ENCODE measurements at regions not wholly inside any gene's neighbourhood (a gene's known extent, or its start where the extent isn't known, plus 50 kb on each side); places are given as distances from the start of the nearest gene placed in this dataset.

- H3K4me3 ChIP-seq (ENCODE audit: control insufficient read depth in 2 of 3, extremely low read depth in 1 of 3, insufficient read depth in 2 of 3, low read depth in 1 of 3, low read length in 3 of 3): no peak overlapping the region
- no peak overlapping the region for H3K27ac ChIP-seq (ENCODE audit: control insufficient read depth, insufficient read depth, low read length)
- no peak for DNase-seq (ENCODE audit: low read depth, low spot score)
- no peaks in the 10 kb centered on the region for H4K20me1 ChIP-seq (ENCODE audit: control insufficient read depth, extremely low read depth, insufficient read depth, low read length)
- H3K36me3 ChIP-seq (ENCODE audit: control insufficient read depth in 2 of 2, extremely low read depth in 1 of 2, insufficient read depth in 2 of 2, low read length in 2 of 2): no peaks in the 10 kb centered on the region
- H3K4me1 ChIP-seq (ENCODE audit: control insufficient read depth, extremely low read depth, insufficient read depth, low read length): no peaks in the 10 kb centered on the region
- TF ChIP-seq CTCF (optimal IDR thresholded peaks at IDR 0.05 in 1 of 3, IDR thresholded peaks at IDR 0.05 in 1 of 3, conservative IDR thresholded peaks at IDR 0.05 in 1 of 3; ENCODE audit: extremely low read depth in 1 of 3, insufficient read depth in 2 of 3, low read length in 3 of 3) (no peak), EZH2 (IDR thresholded peaks at IDR 0.05; ENCODE audit: low read length) (no peak)
- dilution Hi-C loops (cut with MboI; ENCODE audit: extremely low pct_ligation_motif_present, low sequenced_read_pairs): no loop called here
- no peaks in the 10 kb centered on the region for H3K79me2 ChIP-seq (ENCODE audit: control insufficient read depth, insufficient read depth, low read length)
- H3K4me2 ChIP-seq (ENCODE audit: control insufficient read depth, extremely low read depth, insufficient read depth, low read depth, low read length): no peak overlapping the region
- FAIRE-seq: no peak
- no peaks in the 10 kb centered on the region for H3K9me3 ChIP-seq (ENCODE audit: control insufficient read depth, low read depth, low read length)
- no peaks in the 10 kb centered on the region for H3K9me1 ChIP-seq (ENCODE audit: control insufficient read depth, extremely low read depth, insufficient read depth, low read length)
- H2AFZ ChIP-seq (ENCODE audit: control insufficient read depth, low read length): no peak overlapping the region
- no peaks in the 10 kb centered on the region for H3K27me3 ChIP-seq (ENCODE audit: control insufficient read depth, extremely low read depth, insufficient read depth, low read length)
- H3K9ac ChIP-seq (ENCODE audit: control insufficient read depth, extremely low read depth, insufficient read depth, low read length): no peak overlapping the region
Measured at GRCh38 chr5:167773668-167774301, 517.7 kb upstream of the WWC1 start.

DNA sequence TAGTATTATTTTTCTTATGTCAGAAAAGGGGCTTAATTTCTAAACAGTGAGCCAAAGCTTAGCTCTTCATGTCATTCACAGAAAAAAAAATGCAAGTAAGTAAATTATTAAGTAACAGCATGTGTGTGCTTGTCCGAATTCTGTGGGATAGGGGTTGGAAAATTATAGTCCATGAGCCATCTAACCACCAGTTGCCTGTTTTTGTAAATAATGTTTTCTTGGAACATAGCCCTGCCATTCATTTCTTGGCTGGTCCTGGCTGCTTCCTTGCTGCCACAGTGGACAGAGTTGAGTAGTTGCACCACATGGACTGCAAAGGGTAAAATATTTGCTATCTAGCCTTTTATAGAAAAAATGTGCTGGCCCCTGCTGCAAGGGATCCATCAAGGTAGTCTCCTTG lies 513.7 kb upstream of the WWC1 start:
- Histone ChIP-seq H3K36me3 (ENCODE audit: control insufficient read depth in 2 of 2, extremely low read depth in 1 of 2, insufficient read depth in 2 of 2, low read length in 2 of 2) (no peaks in the 10 kb centered on the region), H3K4me2 (ENCODE audit: control insufficient read depth, extremely low read depth, insufficient read depth, low read depth, low read length) (no peak overlapping the region), H3K27ac (ENCODE audit: control insufficient read depth, insufficient read depth, low read length) (no peak overlapping the region), H3K79me2 (ENCODE audit: control insufficient read depth, insufficient read depth, low read length) (no peaks in the 10 kb centered on the region), H3K4me1 (ENCODE audit: control insufficient read depth, extremely low read depth, insufficient read depth, low read length) (no peaks in the 10 kb centered on the region), H3K4me3 (ENCODE audit: control insufficient read depth in 2 of 3, extremely low read depth in 1 of 3, insufficient read depth in 2 of 3, low read depth in 1 of 3, low read length in 3 of 3) (no peak overlapping the region), H3K9me1 (ENCODE audit: control insufficient read depth, extremely low read depth, insufficient read depth, low read length) (no peaks in the 10 kb centered on the region), H3K27me3 (ENCODE audit: control insufficient read depth, extremely low read depth, insufficient read depth, low read length) (no peaks in the 10 kb centered on the region), H3K9me3 (ENCODE audit: control insufficient read depth, low read depth, low read length) (no peaks in the 10 kb centered on the region), H2AFZ (ENCODE audit: control insufficient read depth, low read length) (no peak overlapping the region), H3K9ac (ENCODE audit: control insufficient read depth, extremely low read depth, insufficient read depth, low read length) (no peak overlapping the region), H4K20me1 (ENCODE audit: control insufficient read depth, extremely low read depth, insufficient read depth, low read length) (no peaks in the 10 kb centered on the region)
- no peak for TF ChIP-seq CTCF (optimal IDR thresholded peaks at IDR 0.05 in 1 of 3, IDR thresholded peaks at IDR 0.05 in 1 of 3, conservative IDR thresholded peaks at IDR 0.05 in 1 of 3; ENCODE audit: extremely low read depth in 1 of 3, insufficient read depth in 2 of 3, low read length in 3 of 3)
- TF ChIP-seq EZH2 (IDR thresholded peaks at IDR 0.05; ENCODE audit: low read length): no peak
- dilution Hi-C loops (cut with MboI; ENCODE audit: extremely low pct_ligation_motif_present, low sequenced_read_pairs): no loop called here
- DNase-seq (ENCODE audit: low read depth, low spot score): no peak
- FAIRE-seq: no peak

Data from keratinocyte (primary cell).